ENCODE measurements at regions not wholly inside any gene's neighbourhood (a gene's known extent, or its start where the extent isn't known, plus 50 kb on each side); places are given as distances from the start of the nearest gene placed in this dataset.

- DNase-seq = no peak
Measured at GRCh38 chr3:182083112-182083511, 371.4 kb downstream of the SOX2 start.

GRCh38 chr3:182092662-182093262, 381.0 kb downstream of the SOX2 start:
- DNase-seq = no peak

- DNase-seq = no peak
Measured at GRCh38 chr3:182094321-182094720, 382.6 kb downstream of the SOX2 start.

- DNase-seq = no peak
Measured at GRCh38 chr3:182104881-182105280, 393.2 kb downstream of the SOX2 start.

- DNase-seq = no peak
Measured at GRCh38 chr3:182105875-182106274, 394.1 kb downstream of the SOX2 start.

- no peak for DNase-seq
Measured at GRCh38 chr3:182108371-182108770, 396.6 kb downstream of the SOX2 start.

GRCh38 chr3:182111967-182112366, 400.2 kb downstream of the SOX2 start:
- no peak for DNase-seq

- no peak for DNase-seq
Measured at GRCh38 chr3:182115328-182116015, 403.7 kb downstream of the SOX2 start.

- no peak for DNase-seq
Measured at GRCh38 chr3:182116386-182116785, 404.7 kb downstream of the SOX2 start.

- no peak for DNase-seq
Measured at GRCh38 chr3:182117131-182117530, 405.4 kb downstream of the SOX2 start.

- DNase-seq = no peak
Measured at GRCh38 chr3:182117583-182117982, 405.9 kb downstream of the SOX2 start.

GRCh38 chr3:182118066-182118465, 406.3 kb downstream of the SOX2 start:
- DNase-seq = no peak

GRCh38 chr3:182121401-182121800, 409.7 kb downstream of the SOX2 start:
- DNase-seq = no peak

- no peak for DNase-seq
Measured at GRCh38 chr3:182122779-182123178, 411.1 kb downstream of the SOX2 start.

- DNase-seq = no peak
Measured at GRCh38 chr3:182124187-182124586, 412.5 kb downstream of the SOX2 start.

- no peak for DNase-seq
Measured at GRCh38 chr3:182124716-182125115, 413.0 kb downstream of the SOX2 start.

GRCh38 chr3:182129740-182130139, 418.0 kb downstream of the SOX2 start:
- DNase-seq = no peak

- no peak for DNase-seq
Measured at GRCh38 chr3:182133752-182134151, 422.0 kb downstream of the SOX2 start.

GRCh38 chr3:182135056-182135455, 423.3 kb downstream of the SOX2 start:
- DNase-seq = no peak

- DNase-seq = no peak
Measured at GRCh38 chr3:182136008-182136910, 424.5 kb downstream of the SOX2 start.

GRCh38 chr3:182138393-182138792, 426.7 kb downstream of the SOX2 start:
- DNase-seq = no peak

GRCh38 chr3:182139627-182140357, 428.1 kb downstream of the SOX2 start:
- no peak for DNase-seq

- DNase-seq = no peak
Measured at GRCh38 chr3:182142928-182143327, 431.2 kb downstream of the SOX2 start.

All from HCEC 1CT (cell line).